HepG2 (cell line): ENCODE measurements at regions not wholly inside any gene's neighbourhood (a gene's known extent, or its start where the extent isn't known, plus 50 kb on each side); places are given as distances from the start of the nearest gene placed in this dataset.

ENCODE experiments used
- ATAC-seq: fragments of 200-7000 bp; cut with Tn5 transposase; 3 replicates; pipeline ENCODE4 v1.9.1; 2020; ENCODE audit warnings: mild to moderate bottlenecking, moderate library complexity
- BruUV-seq: library from RNA; stranded (reverse); fragments of 400-500 nt; replicated peaks from 2 replicates; lab custom pipeline; 2021; lab: Mats Ljungman, UMichigan
- CTCF ChIA-PET: fragments of 300-600 bp; formaldehyde crosslinking; extraction: SDS; loops from one replicate; lab custom pipeline; 2021; ENCODE audit warnings: low total read pairs, inconsistent platforms, low intra/inter-chr PET ratio; lab: Yijun Ruan, JAX
- POLR2A ChIA-PET: fragments of 350-600 bp; sonication (Branson Sonifier 250); formaldehyde crosslinking; loops from one replicate; lab custom pipeline; 2020; ENCODE audit warnings: antibody characterized with exemption, inconsistent platforms; lab: Yijun Ruan, JAX
- DNase-seq: peaks from one replicate; pipeline ENCODE4 v3.0.0-alpha.2; 2015; ENCODE audit warnings: low spot score
- FAIRE-seq: peaks from 3 replicates; lab custom pipeline; 2011; peaks lifted over from hg19 to GRCh38; lab: Jason Lieb, UNC
- H2AFZ ChIP-seq: one replicate; pipeline ENCODE4 v1.6.1; 2011; ENCODE audit warnings: low read length, inconsistent platforms
- H3K27ac ChIP-seq: fragments of 300-600 bp; 3 replicates; pipeline ENCODE4 v1.8.0; 2011; ENCODE audit warnings: mixed run types, mild to moderate bottlenecking, mixed read lengths, low read length, inconsistent platforms; ENCODE audit not compliant: insufficient read depth; ENCODE audit errors: extremely low read length
- H3K27me3 ChIP-seq, 2 experiments: fragments of 200-600 bp in 1 of 2; 2 replicates in 1 of 2; 3 replicates in 1 of 2; pipeline versions ENCODE4 v1.6.0 to v1.8.0; 2011; ENCODE audit warnings: low read length in 2 of 2, mild to moderate bottlenecking in 2 of 2, moderate library complexity in 2 of 2, inconsistent platforms in 1 of 2; ENCODE audit not compliant: insufficient read depth in 2 of 2, control insufficient read depth in 1 of 2
- H3K36me3 ChIP-seq, 2 experiments: fragments of 200-600 bp in 1 of 2; replicated peaks in 1 of 2; 2 replicates in 1 of 2; 3 replicates in 1 of 2; pipeline versions ENCODE4 v1.5.1 to v1.8.0; 2011; ENCODE audit warnings: low read length in 2 of 2, inconsistent platforms in 1 of 2; ENCODE audit not compliant: insufficient read depth in 2 of 2, control insufficient read depth in 1 of 2
- H3K4me1 ChIP-seq: 2 replicates; pipeline ENCODE4 v1.5.1; 2012; ENCODE audit warnings: low read length, inconsistent platforms; ENCODE audit not compliant: insufficient read depth
- H3K4me2 ChIP-seq: 2 replicates; pipeline ENCODE4 v1.6.0; 2011; ENCODE audit warnings: low read depth, low read length, inconsistent platforms
- H3K4me3 ChIP-seq, 3 experiments: fragments of 200-600 bp in 1 of 3; sonication (generic), shearing (Covaris generic) in 1 of 3; replicated peaks in 1 of 3; 2 replicates each; pipeline ENCODE4 v1.5.1; 2011 to 2016; ENCODE audit warnings: low read length in 3 of 3, inconsistent platforms in 2 of 3, low read depth in 2 of 3, mild to moderate bottlenecking in 2 of 3, control low read depth in 1 of 3, mixed read lengths in 1 of 3; ENCODE audit not compliant: insufficient read depth in 1 of 3
- H3K79me2 ChIP-seq: one replicate; pipeline ENCODE4 v1.6.1; 2011; ENCODE audit warnings: low read length, inconsistent platforms; ENCODE audit not compliant: insufficient read depth
- H3K9ac ChIP-seq: 2 replicates; pipeline ENCODE4 v1.6.0; 2011; ENCODE audit warnings: mild to moderate bottlenecking, low read depth, low read length, inconsistent platforms; ENCODE audit not compliant: insufficient read depth
- H3K9me3 ChIP-seq: 2 replicates; pipeline ENCODE4 v1.5.1; 2012; ENCODE audit warnings: mild to moderate bottlenecking, low read length
- H4K20me1 ChIP-seq: 2 replicates; pipeline ENCODE4 v1.6.0; 2011; ENCODE audit warnings: inconsistent platforms, mild to moderate bottlenecking, low read length, moderate library complexity; ENCODE audit not compliant: insufficient read depth
- ATF7 ChIP-seq, 2 experiments: fragments of 450-650 bp in 1 of 2; sonication (generic) in 1 of 2; formaldehyde crosslinking in 1 of 2; IDR thresholded peaks; 2 replicates each; pipeline versions ENCODE4 v1.4.0 to v1.6.1; 2016 to 2020; ENCODE audit warnings: antibody characterized with exemption in 1 of 2, mild to moderate bottlenecking in 1 of 2, missing genetic modification reagents in 1 of 2
- CBFB ChIP-seq: sonication (generic); formaldehyde crosslinking; IDR thresholded peaks from 2 replicates; pipeline ENCODE4 v1.4.0; 2020; ENCODE audit warnings: missing genetic modification reagents
- CREB1 ChIP-seq, 2 experiments: fragments of 450-650 bp in 1 of 2; IDR thresholded peaks; 2 replicates each; pipeline ENCODE4 v1.6.1; 2016 to 2017; ENCODE audit warnings: control low read depth in 1 of 2, mild to moderate bottlenecking in 1 of 2, missing compliant biosample characterization in 1 of 2, missing genetic modification characterization in 1 of 2
- FOXP1 ChIP-seq, 2 experiments: fragments of 450-650 bp in 1 of 2; IDR thresholded peaks; 2 replicates each; pipeline ENCODE4 v1.6.1; 2017 to 2018; ENCODE audit warnings: antibody characterized with exemption in 1 of 2
- LBX2 ChIP-seq: sonication (generic); formaldehyde crosslinking; IDR thresholded peaks from 2 replicates; pipeline ENCODE4 v1.5.0; 2020; ENCODE audit warnings: missing genetic modification reagents, mild to moderate bottlenecking, borderline replicate concordance
- RFX5 ChIP-seq: IDR thresholded peaks from 2 replicates; pipeline ENCODE4 v1.6.1; 2011; ENCODE audit warnings: low read depth, low read length, improper control_type of control experiment
- SIN3B ChIP-seq: fragments of 150-350 bp; IDR thresholded peaks from 2 replicates; pipeline ENCODE4 v1.6.1; 2014; ENCODE audit warnings: low read length
- SMYD3 ChIP-seq: sonication (generic); formaldehyde crosslinking; IDR thresholded peaks from 2 replicates; pipeline ENCODE4 v1.8.1; 2023; ENCODE audit warnings: mild to moderate bottlenecking, missing genetic modification reagents
- SNAPC5 ChIP-seq: sonication (generic); formaldehyde crosslinking; IDR thresholded peaks from 2 replicates; pipeline ENCODE4 v1.8.1; 2023; ENCODE audit warnings: mild to moderate bottlenecking, missing genetic modification reagents, borderline replicate concordance
- ZBTB3 ChIP-seq: sonication (generic); formaldehyde crosslinking; IDR thresholded peaks from 2 replicates; pipeline ENCODE4 v1.4.0; 2020; ENCODE audit warnings: low read depth, mild to moderate bottlenecking, moderate library complexity, missing genetic modification reagents, borderline replicate concordance
- WGBS: methylation state at CpG from one replicate; pipeline ENCODE4 v1.1.6; 2017; ENCODE audit warnings: low lambda C conversion rate; 5-methylcytosine and 5-hydroxymethylcytosine counted together
- in situ Hi-C: cut with HindIII; loops from 2 replicates; pipeline ENCODE4 v1.10.0; 2017; ENCODE audit warnings: low pct_unique_long_range_greater_than_20kb; ENCODE audit not compliant: extremely low pct_ligation_motif_present
- intact Hi-C: fragments of 100-400 bp; cut with micrococcal nuclease; formaldehyde crosslinking; loops from one replicate; pipeline ENCODE4 v1.10.0; 2022; ENCODE audit not compliant: unreplicated experiment
- TF ChIP-seq, protein P1 (sequence below): sonication (generic); formaldehyde crosslinking; IDR thresholded peaks from 2 replicates; pipeline ENCODE4 v1.9.0; 2021; ENCODE audit warnings: missing genetic modification reagents, mild to moderate bottlenecking, borderline replicate concordance

DNA sequence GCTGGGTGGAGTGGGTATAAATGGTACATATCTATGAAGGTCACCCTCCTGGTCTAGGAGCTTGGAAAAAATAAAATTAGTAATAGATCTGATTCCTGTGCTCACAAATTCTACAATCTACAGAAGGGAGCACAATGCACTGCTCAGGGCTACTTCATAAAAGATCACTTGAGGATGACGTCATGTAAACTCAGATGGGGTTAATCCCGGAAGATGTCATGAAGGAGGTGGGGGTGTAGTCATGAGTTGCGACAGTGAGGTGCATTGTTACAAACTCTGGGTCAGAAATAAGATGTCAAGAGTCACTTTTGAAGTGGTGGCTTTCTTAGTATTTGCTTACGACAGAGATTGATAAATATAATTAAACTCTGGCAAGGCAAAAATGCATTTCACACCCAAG lies 68.2 kb downstream of the LHX9 start:
- intact Hi-C loops (no loop called here), in situ Hi-C loops (no loop called here)
- no peaks in the 10 kb centered on the region for H3K79me2 ChIP-seq
- no peak overlapping the region for H3K4me3 ChIP-seq
- no peaks in the 10 kb centered on the region for H4K20me1 ChIP-seq
- no peak overlapping the region for H3K9ac ChIP-seq
- peaks cover 11% of the 10 kb centered on the region; the same call in 1 of the 2 replicates for H3K4me1 ChIP-seq
- POLR2A ChIA-PET, result no interaction called here
- no peak overlapping the region for H3K27ac ChIP-seq
- no peak overlapping the region for H3K4me2 ChIP-seq
- no peak overlapping the region for H2AFZ ChIP-seq
- TF ChIP-seq, protein P1, sequence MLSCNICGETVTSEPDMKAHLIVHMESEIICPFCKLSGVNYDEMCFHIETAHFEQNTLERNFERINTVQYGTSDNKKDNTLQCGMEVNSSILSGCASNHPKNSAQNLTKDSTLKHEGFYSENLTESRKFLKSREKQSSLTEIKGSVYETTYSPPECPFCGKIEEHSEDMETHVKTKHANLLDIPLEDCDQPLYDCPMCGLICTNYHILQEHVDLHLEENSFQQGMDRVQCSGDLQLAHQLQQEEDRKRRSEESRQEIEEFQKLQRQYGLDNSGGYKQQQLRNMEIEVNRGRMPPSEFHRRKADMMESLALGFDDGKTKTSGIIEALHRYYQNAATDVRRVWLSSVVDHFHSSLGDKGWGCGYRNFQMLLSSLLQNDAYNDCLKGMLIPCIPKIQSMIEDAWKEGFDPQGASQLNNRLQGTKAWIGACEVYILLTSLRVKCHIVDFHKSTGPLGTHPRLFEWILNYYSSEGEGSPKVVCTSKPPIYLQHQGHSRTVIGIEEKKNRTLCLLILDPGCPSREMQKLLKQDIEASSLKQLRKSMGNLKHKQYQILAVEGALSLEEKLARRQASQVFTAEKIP, result no peak
- TF ChIP-seq LBX2 (CRISPR knock-in tag), result no peak
- TF ChIP-seq CBFB (CRISPR knock-in tag), result no peak
- TF ChIP-seq FOXP1 (IDR thresholded peaks at IDR 0.05), result no peak
- TF ChIP-seq FOXP1 (CRISPR knock-in tag; IDR thresholded peaks at IDR 0.05), result no peak
- no peak for TF ChIP-seq RFX5
- peak; percentile 85 for TF ChIP-seq ATF7 (IDR thresholded peaks at IDR 0.05)
- TF ChIP-seq ATF7 (CRISPR knock-in tag; IDR thresholded peaks at IDR 0.05), result no peak
- no peak for TF ChIP-seq SNAPC5 (CRISPR knock-in tag)
- TF ChIP-seq CREB1 (IDR thresholded peaks at IDR 0.05), result peak; percentile 72
- TF ChIP-seq CREB1 (CRISPR knock-in tag; IDR thresholded peaks at IDR 0.05), result no peak
- TF ChIP-seq ZBTB3 (CRISPR knock-in tag), result no peak
- no peak for TF ChIP-seq SIN3B
- no peak for TF ChIP-seq SMYD3 (CRISPR knock-in tag)
- no peaks in the 10 kb centered on the region for H3K36me3 ChIP-seq
- WGBS, result 69% methylated on average over 4 of the region's 4 CpGs
- no peak for DNase-seq
- CTCF ChIA-PET, result no interaction called here
- no peak for ATAC-seq
- no TSS peak for BruUV-seq
- no peaks in the 10 kb centered on the region for H3K9me3 ChIP-seq
- H3K27me3 ChIP-seq, result no peaks in the 10 kb centered on the region
- no peak for FAIRE-seq
